ENCODE measurements at regions not wholly inside any gene's neighbourhood (a gene's known extent, or its start where the extent isn't known, plus 50 kb on each side); places are given as distances from the start of the nearest gene placed in this dataset.

DNA sequence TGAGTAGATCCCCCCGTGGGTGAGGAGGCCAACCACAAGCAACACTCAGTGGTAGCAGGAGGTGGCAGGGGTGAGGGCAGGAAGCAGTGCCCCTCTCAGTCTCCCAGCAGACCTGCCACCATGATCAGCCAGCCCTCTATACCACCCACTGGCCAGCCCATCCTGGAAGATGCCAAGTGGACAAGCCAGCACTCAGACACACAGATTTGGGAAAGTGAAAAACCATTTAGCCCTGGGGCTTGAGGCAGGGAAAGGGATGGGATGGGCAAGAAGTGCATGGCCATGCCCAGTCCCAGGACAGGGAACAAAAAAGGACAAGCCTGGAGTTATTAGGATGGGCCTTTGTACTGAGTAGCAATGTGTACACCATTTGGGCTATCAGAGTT, 76.9 kb downstream of the HFE start:
- TF ChIP-seq, protein P1, sequence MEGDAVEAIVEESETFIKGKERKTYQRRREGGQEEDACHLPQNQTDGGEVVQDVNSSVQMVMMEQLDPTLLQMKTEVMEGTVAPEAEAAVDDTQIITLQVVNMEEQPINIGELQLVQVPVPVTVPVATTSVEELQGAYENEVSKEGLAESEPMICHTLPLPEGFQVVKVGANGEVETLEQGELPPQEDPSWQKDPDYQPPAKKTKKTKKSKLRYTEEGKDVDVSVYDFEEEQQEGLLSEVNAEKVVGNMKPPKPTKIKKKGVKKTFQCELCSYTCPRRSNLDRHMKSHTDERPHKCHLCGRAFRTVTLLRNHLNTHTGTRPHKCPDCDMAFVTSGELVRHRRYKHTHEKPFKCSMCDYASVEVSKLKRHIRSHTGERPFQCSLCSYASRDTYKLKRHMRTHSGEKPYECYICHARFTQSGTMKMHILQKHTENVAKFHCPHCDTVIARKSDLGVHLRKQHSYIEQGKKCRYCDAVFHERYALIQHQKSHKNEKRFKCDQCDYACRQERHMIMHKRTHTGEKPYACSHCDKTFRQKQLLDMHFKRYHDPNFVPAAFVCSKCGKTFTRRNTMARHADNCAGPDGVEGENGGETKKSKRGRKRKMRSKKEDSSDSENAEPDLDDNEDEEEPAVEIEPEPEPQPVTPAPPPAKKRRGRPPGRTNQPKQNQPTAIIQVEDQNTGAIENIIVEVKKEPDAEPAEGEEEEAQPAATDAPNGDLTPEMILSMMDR (IDR thresholded peaks at IDR 0.05), result no peak
- no peak for TF ChIP-seq EZH2 (IDR thresholded peaks at IDR 0.05; ENCODE audit: borderline replicate concordance, insufficient read depth, low read depth, low read length, poor library complexity, severe bottlenecking)

Measured in B cell (primary cell).